Tibial artery (tissue), 4 donors: ENCODE measurements at regions not wholly inside any gene's neighbourhood (a gene's known extent, or its start where the extent isn't known, plus 50 kb on each side); places are given as distances from the start of the nearest gene placed in this dataset.

Experiments used
- DNase-seq, 2 donors: peaks; one replicate each; pipeline ENCODE4 v3.0.0-alpha.2; 2019
- H3K27ac ChIP-seq, 2 donors: fragments of 200-600 bp; sonication (generic) in 1 of 2; 1 replicate in 1 of 2; 2 replicates in 1 of 2; pipeline ENCODE4 v1.5.1; 2018 to 2019; ENCODE audit warnings: mild to moderate bottlenecking in 1 of 2
- H3K27me3 ChIP-seq, 2 donors: fragments of 200-600 bp; sonication (generic) in 1 of 2; one replicate each; pipeline versions ENCODE4 v1.5.1 to v1.6.0; 2016 to 2019
- H3K36me3 ChIP-seq, 3 donors: fragments of 200-600 bp; sonication (generic) in 2 of 3; one replicate each; pipeline ENCODE4 v1.5.1; 2016 to 2019; ENCODE audit warnings: mild to moderate bottlenecking in 2 of 3
- H3K4me1 ChIP-seq, 4 donors: fragments of 200-600 bp; sonication (generic) in 2 of 4; 1 replicate in 3 of 4; 2 replicates in 1 of 4; pipeline ENCODE4 v1.5.1; 2016 to 2019
- H3K4me3 ChIP-seq, 2 donors: fragments of 200-600 bp; sonication (generic) in 1 of 2; 1 replicate in 1 of 2; 2 replicates in 1 of 2; pipeline ENCODE4 v1.5.1; 2018 to 2019; ENCODE audit warnings: mild to moderate bottlenecking in 2 of 2
- H3K9me3 ChIP-seq, 3 donors: fragments of 200-600 bp; sonication (generic) in 1 of 3; one replicate each; pipeline ENCODE4 v1.5.1; 2016 to 2019
- intact Hi-C: fragments of 100-400 bp; cut with DNase I; formaldehyde crosslinking; loops from one replicate; pipeline ENCODE4 v1.15.0; 2023; ENCODE audit warnings: low total_unique reads
- TF ChIP-seq, protein P1 (sequence below), 2 experiments: fragments of 200-600 bp in 1 of 2; fragments of 450-650 bp in 1 of 2; IDR thresholded peaks; one replicate each; pipeline ENCODE4 v1.5.1; 2017 to 2019; ENCODE audit warnings: antibody characterized with exemption in 2 of 2, mild to moderate bottlenecking in 1 of 2, moderate library complexity in 1 of 2

DNA sequence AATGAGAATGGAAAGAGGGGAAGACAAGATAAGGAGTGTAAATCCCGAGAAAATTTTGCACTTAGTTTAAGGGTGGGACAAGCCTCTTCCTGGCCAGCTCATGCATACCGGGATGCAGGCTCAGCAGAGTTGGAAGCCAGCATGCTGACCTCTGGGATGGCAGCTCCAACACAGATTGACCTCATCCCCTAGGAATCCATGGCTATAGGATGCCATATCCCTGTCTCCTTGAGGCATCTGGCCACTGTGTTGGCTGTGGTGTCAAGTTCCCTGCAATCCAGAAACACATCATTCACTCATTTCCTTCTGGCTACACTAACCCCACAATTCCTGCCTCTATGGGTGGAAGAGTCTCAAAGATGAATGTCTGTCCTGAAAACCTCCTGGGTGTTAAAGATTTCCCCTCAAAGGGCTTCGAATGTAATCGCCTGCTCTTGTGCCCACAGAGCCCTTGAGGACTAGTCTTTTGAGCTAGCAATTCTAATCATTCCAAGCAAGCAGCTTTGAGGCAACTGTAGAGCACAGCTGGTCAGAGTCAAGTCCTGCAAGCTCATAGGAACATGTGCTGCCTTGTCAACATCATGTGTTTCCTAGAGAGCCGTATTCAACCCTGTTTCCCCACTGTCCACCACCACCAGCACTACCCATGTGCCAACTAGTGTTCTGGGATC is 141.4 kb downstream of the PMP22 start:
- H3K27ac ChIP-seq = no peak overlapping the region
- intact Hi-C loops = no loop called here
- no peaks in the 10 kb centered on the region for H3K36me3 ChIP-seq
- no peaks in the 10 kb centered on the region for H3K4me1 ChIP-seq
- H3K9me3 ChIP-seq = no peaks in the 10 kb centered on the region
- no peak overlapping the region for H3K4me3 ChIP-seq
- TF ChIP-seq, protein P1, sequence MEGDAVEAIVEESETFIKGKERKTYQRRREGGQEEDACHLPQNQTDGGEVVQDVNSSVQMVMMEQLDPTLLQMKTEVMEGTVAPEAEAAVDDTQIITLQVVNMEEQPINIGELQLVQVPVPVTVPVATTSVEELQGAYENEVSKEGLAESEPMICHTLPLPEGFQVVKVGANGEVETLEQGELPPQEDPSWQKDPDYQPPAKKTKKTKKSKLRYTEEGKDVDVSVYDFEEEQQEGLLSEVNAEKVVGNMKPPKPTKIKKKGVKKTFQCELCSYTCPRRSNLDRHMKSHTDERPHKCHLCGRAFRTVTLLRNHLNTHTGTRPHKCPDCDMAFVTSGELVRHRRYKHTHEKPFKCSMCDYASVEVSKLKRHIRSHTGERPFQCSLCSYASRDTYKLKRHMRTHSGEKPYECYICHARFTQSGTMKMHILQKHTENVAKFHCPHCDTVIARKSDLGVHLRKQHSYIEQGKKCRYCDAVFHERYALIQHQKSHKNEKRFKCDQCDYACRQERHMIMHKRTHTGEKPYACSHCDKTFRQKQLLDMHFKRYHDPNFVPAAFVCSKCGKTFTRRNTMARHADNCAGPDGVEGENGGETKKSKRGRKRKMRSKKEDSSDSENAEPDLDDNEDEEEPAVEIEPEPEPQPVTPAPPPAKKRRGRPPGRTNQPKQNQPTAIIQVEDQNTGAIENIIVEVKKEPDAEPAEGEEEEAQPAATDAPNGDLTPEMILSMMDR (IDR thresholded peaks at IDR 0.05) = no peak
- H3K27me3 ChIP-seq = no peaks in the 10 kb centered on the region
- no peak for DNase-seq

DNA sequence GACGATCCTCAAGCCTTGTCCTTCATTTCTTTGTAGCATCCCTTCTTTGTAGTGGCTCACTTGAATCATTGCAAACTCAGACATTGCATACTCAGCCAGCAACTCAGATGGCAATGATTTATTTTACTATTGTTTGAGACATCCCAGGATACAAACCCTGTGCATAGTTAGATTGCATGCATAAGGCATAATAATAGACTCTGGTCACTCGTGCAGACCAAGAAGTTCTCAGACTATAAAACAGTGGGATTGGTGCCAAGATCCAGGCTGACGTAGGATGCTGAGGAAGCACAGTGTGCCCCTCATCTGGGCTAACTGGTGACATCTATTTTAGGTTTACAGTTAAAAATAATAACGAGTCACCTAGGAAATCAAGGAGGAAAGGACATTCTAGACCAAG is 142.3 kb downstream of the PMP22 start:
- intact Hi-C loops = no loop called here
- DNase-seq = no peak
- Histone ChIP-seq H3K4me1 (no peaks in the 10 kb centered on the region), H3K9me3 (no peaks in the 10 kb centered on the region), H3K36me3 (no peaks in the 10 kb centered on the region), H3K4me3 (no peak overlapping the region), H3K27me3 (no peaks in the 10 kb centered on the region), H3K27ac (no peak overlapping the region)
- TF ChIP-seq, protein P1 (IDR thresholded peaks at IDR 0.05) = no peak

DNA sequence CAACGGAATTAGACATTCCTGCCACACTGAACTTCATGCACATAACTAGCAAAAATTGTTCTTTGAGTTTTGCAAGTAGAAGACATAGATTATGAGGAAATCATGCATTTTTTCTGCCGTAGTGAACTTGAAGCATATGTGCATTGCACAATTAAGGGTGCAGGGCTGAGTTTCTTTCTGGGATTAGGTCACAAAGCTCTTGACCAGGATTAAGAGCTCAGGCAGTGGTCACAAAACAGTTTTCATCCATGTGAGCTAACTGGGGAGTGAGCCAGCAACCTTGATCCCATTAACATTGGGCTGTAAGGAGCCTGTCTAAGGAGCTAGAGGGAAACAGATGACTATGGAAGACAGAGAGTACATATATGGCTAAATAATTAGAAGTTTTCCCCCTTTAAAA is 143.7 kb downstream of the PMP22 start:
- Histone ChIP-seq H3K9me3 (no peaks in the 10 kb centered on the region), H3K4me3 (no peak overlapping the region), H3K4me1 (no peaks in the 10 kb centered on the region), H3K27ac (no peak overlapping the region), H3K27me3 (no peaks in the 10 kb centered on the region), H3K36me3 (no peaks in the 10 kb centered on the region)
- TF ChIP-seq, protein P1 (IDR thresholded peaks at IDR 0.05) = no peak
- intact Hi-C loops = no loop called here
- no peak for DNase-seq

DNA sequence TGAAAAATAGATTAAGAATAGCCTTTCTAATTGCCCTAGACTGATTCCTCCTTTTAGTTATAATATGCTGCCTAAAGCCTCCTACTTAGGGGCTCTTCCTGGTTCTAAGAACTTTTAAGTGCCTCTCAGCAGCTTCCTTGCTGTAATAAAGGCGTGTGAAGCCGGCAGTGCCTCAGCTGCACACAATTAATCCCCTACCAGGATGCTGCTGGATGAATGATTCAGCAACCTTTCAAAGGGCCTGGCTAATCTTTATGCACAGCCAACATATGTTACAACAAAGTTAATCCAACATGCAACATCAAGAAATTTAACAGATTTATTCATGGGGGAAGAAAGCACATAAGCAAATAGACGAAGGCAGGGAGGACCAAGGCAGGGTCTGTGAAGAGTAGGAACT is 145.2 kb downstream of the PMP22 start:
- TF ChIP-seq, protein P1 (IDR thresholded peaks at IDR 0.05) = no peak
- Histone ChIP-seq H3K4me3 (no peak overlapping the region), H3K4me1 (no peaks in the 10 kb centered on the region), H3K27ac (no peak overlapping the region), H3K9me3 (no peaks in the 10 kb centered on the region), H3K27me3 (no peaks in the 10 kb centered on the region), H3K36me3 (no peaks in the 10 kb centered on the region)
- intact Hi-C loops = no loop called here
- no peak for DNase-seq

DNA sequence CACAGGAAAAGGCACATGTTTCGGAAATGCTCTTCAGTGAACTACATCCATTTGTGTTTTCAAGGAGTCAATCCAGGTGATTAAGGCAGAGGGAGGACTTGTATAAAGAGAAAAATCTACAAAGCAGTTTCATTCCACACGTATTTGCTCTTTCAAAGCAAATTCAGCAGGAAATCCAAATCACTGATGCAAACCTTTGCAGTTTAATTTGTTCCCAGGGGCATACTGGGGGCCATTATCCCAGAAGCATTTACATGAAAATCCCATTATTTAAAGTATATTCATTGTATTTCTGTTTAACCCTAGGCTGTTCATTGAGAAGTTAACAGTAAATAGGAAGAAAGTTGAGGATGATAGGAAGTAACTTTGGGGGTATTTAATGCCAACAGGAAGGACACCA is 147.9 kb downstream of the PMP22 start:
- H3K27me3 ChIP-seq = no peaks in the 10 kb centered on the region
- TF ChIP-seq, protein P1 (IDR thresholded peaks at IDR 0.05) = no peak
- DNase-seq = no peak

More for the DNA sequence above, 147.9 kb downstream of the PMP22 start:
- H3K9me3 ChIP-seq = no peaks in the 10 kb centered on the region
- H3K4me3 ChIP-seq = no peak overlapping the region
- no peak overlapping the region for H3K27ac ChIP-seq
- no peaks in the 10 kb centered on the region for H3K4me1 ChIP-seq
- H3K36me3 ChIP-seq = no peaks in the 10 kb centered on the region
- intact Hi-C loops = no loop called here
